GM21825 (cell line): ENCODE measurements at regions not wholly inside any gene's neighbourhood (a gene's known extent, or its start where the extent isn't known, plus 50 kb on each side); places are given as distances from the start of the nearest gene placed in this dataset.
"Not testable (repeated sequence)": the region's sequence is repeated elsewhere in the genome, so short reads cannot be mapped to it uniquely, and the experiment has no call there.

Source experiments
- ATAC-seq: cut with Tn5 transposase; IDR thresholded peaks from one replicate; pipeline ENCODE4 v1.9.1; 2021; ENCODE audit warnings: mild to moderate bottlenecking, moderate library complexity; ENCODE audit not compliant: unreplicated experiment

- not testable (repeated sequence) for ATAC-seq
Measured at GRCh38 chr15:32342772-32343199, 60.3 kb downstream of the GOLGA8K start.

DNA sequence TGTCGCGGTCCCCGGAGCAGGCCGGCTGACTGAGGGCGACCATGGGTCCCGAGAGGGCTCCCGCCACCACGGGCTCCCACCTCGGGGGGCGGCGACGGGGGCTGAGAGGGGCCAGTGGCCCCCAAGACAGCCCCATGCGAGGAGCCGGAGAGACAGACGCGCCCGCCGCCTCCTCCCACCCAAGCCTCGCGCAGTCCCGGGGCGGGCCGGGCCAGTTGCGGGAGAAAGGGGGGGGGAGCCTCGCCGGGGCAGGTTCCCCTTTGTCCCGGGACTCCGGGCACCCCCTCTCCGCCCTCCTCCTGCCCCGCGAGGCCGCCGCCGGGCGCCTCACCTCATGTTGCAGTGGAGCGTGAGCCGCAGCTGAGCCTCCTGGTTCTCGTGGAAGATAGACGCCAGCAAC, 60.8 kb downstream of the GOLGA8K start:
- ATAC-seq = not testable (repeated sequence)

GRCh38 chr15:32341530-32341929, 61.6 kb downstream of the GOLGA8K start:
- ATAC-seq = not testable (repeated sequence)

DNA sequence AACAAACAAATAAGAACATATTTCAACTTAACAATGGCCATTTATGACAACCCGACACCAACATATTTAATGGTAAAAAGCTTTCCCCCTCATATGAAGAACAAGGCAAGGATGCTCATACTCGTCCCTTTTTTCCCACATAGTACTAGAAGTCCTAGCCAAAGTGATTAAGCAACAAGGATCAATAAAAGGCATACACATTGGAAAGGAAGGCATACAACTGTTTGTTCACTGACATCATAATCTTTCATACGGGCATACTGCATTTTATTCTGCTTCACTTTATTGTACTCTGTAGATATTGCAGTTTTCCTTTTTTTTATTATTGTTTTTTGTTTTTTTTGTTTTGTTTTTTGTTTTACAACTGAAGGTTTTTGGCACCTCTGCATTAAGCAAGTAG, 66.3 kb downstream of the GOLGA8K start:
- ATAC-seq = not testable (repeated sequence)

GRCh38 chr15:32323353-32323752, 79.7 kb downstream of the GOLGA8K start:
- not testable (repeated sequence) for ATAC-seq

- ATAC-seq = not testable (repeated sequence)
Measured at GRCh38 chr15:32319247-32319646, 83.8 kb downstream of the GOLGA8K start.

DNA sequence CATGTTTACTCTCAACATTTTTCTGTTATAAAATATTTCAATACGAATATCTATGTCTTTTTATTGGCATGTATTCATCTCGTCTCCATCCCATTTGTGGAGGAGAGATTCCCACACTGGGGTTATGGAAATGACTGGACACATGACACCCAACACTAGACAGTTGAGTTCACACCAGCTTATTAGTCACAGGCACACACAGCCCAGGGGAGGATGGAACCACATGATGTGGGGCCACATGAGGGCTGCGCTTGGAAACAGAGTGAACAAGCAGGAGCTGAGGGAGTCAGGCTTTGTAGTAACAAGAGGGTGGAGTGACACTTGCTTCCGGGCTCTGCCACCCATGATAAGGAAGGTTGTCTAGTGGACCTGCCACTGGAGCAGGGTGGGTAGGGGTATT, 86.6 kb downstream of the GOLGA8K start:
- ATAC-seq = not testable (repeated sequence)

DNA sequence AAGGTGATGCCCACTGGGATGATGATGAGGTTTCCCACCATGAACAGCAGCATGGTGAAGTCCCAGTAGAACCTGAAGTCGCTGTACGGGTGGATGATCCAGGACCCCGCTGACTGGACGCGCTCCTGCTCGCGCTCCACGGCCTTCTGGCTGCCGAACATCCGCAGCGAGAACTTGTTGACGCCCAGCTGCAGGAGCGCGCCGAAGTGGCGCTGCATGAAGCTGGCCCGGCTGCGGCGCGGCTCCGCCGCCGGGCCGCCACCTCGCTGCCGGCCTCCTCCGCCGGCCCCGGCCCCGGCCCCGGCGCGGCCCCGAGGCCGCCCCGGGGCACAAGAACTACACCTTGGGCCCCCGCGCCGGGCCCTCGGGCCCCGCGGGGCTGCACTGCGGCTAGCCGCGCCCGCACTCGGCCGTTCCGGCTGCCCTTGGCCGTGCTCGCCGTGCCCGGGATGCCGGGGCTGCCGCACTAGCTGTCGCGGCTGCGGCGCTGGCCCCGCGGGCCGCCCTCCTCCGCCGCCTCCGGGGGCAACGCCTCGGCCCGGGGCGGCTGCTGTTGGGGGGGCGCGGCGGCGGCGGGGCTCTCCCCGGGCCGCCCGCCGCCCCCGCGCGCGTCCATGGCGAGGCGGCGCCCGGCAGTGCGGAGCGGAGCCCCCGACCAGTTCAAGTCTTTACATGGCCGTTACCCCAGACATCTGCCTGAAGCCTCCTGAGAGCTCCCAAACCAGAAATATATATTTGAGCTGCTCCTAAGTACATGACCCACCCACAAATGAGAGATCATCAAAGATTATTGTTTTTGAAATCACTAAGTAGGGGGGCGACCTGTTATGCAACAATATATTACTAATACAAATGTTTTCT, 87.8 kb downstream of the GOLGA8K start:
- ATAC-seq = not testable (repeated sequence)

DNA sequence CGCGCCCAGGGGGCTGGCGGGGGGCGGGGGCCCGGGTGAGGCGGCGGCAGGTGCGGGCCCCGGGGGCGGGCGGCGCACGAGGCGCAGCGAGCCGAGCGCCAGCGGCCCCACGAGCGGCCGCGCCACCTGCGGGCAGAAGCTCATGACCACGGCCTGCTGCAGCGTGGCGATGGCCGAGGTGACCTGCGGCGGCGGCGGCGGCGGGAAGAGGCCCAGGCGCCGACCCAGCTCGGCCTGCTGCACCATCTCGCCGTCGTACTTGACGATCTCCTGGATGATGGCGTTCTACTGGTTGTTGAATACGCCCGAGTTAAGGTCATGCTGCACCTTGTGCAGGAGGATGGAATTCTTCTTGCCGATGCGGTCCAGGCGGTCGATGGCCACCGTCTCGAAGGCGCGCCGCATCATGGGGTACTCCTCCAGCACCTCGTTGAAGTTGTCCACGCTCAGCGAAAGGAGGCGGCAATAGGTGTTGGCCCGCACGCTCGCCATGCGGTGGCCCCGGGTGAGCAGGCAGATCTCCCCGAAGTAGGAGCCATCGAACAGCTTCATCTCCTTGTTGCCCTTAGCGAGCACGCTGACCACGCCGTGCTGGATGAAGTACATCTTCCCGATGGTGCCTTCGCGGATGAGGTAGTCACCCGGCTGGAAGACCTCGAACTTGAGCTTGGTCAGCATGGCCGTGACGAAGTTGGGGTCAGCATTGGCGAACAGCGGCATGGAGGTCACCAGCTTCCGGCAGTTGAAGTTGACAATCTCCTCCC, 89.5 kb downstream of the GOLGA8K start:
- ATAC-seq = not testable (repeated sequence)

DNA sequence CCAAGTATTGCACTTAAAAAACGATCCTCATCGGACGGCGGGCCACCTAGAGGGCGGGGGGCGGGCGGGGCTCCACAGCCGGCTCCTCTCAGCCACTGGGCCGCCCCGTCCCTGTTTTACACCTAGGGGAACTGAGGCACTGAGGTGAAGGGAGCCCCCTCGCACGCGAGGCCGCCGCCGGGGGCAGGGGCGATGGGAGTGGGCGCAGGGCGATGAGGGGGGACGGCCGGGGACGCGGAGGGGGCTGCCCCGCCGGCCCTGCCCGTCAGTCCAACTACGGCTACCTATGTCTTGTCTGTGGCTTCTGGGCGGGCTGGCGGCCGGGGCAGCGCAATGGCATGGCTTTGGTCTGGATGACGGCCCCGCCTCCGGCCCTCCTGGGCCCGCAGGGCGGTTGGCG, 90.4 kb downstream of the GOLGA8K start:
- not testable (repeated sequence) for ATAC-seq

DNA sequence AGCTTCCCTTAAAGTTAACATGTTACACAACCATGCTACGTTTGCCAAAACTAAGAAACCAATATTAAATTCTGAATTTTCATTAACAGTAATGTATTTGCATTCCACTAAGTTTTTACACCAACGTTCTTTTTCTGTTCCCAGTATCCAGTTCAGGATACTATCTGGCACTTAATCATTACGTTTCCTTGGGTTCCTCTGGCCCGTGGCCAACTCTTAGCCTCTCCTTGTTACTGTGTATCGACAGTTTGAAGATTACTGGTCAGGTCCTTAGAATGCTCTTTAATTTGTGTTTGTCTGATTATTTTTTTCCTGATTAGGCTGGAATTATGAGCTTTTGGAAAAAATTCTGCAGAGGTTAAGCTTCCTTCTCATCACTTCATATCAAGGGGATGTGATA, 95.5 kb downstream of the GOLGA8K start:
- ATAC-seq = not testable (repeated sequence)

DNA sequence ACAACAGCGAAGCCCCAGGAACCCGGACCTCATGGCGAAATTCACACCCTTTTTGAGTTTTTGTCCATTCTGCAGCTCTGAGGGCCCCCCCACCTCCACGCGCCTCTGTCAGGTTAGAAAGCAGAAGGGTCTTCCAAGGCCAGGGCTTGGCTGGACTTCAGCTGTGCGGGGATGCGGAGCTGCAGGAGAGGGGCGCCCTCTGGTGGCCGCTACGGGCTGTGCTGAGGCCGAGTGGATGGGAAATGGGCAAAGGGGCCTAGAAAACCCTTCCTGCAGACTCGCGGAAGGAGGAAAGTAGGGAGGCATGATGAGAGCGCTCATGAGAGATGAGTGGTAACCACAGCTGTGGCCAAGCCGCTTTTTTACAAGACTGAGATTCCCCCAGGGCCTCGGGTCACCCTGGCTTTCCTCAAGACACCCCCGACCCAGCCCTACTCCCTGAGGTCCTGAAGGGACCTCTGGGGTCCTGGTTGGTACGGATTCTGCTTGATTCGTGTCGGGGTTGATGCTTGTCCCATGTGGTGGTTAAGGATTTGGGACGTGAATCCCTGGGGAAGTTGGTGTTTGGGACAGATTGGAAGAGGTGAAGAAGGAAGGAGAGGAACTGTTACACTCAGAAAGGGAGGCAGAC, 126.8 kb downstream of the GOLGA8K start:
- peak; percentile 57 for ATAC-seq

DNA sequence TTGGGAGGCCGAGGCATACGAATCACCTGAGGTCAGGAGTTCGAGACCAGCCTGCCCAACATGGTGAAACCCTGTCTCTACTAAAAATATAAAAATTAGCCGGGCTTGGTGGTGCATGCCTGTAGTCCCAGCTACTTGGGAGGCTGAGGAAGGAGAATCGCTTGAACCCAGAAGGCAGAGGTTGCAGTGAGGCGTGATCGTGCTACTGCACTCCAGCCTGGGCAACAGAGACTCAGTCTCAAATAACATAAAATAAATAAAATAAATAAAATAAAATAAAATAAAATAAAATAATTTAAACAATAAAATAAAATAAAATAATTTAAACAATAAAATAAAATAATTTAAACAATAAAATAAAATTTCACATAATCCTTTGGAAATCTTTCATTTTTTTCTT, 149.1 kb downstream of the GOLGA8K start:
- not testable (repeated sequence) for ATAC-seq

- not testable (repeated sequence) for ATAC-seq
Measured at GRCh38 chr15:32249207-32249606, 153.9 kb downstream of the GOLGA8K start.

- not testable (repeated sequence) for ATAC-seq
Measured at GRCh38 chr15:32243727-32244126, 159.4 kb downstream of the GOLGA8K start.

DNA sequence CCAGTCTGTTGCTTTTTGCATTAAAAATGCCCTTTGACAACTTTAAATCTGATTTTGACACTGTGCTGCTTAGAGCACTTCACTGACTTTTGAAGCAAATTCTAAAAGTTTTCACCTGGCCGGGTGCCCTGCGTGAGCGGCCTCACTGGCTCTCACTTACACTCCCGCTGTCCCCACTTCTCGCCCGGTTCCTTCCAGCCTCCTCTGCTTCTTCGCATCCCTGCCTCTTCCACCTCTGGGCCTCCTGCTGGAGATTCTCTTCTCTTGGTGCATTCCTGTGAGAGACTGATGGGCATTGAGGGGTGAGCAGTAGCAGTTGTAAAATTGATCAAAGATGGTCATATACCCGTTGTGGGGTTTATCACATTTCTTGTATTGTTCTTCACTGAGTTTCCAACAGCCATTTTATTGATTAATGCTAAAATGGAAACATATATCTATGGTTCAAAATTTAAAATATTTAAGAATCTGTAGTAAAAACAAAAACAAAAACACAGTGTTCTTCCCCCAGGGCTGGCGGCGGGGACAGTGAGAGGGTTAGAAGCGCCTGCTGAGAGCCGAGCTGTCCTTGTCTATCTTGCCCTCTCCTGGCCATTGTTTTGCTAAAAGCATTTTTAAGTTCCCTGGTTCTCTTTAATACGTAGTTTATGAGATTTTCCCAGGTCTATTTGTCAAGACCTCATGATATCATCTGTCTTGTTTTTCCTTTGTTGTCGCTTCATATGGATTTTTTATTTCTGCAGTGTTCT, 160.1 kb downstream of the GOLGA8K start:
- not testable (repeated sequence) for ATAC-seq

DNA sequence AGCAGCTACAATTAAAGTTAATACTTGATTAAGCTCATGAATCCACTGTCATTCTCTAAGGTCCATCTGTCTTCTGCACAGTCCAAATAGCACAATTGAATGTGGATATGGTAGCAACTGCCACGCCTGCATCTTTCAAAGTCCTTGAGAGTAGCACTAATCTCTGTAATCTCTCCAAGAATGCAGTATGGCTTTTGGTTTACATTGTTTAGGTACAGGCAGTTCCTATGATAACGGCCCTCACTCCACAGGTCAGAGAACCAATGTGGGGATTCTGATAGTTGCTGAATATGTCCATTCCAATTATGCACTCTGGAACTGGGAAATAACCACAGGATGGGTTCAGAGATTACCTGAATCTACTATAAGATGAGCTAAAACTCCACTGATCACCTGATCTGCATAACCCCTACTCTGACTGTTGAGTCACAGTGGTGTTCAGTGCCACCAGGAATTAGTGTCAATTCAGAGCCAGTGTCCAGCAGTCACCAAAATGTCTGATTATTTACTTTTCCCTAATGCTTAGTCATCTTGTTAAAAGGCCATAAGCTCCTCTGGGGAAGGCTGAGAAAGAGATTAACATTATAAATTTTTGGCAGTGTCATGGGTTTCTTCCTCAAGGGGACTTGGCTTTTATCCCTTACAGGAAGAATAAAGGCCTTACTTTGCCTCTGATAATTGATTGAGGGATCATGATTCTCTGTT, 175.5 kb downstream of the GOLGA8K start:
- ATAC-seq = not testable (repeated sequence)

DNA sequence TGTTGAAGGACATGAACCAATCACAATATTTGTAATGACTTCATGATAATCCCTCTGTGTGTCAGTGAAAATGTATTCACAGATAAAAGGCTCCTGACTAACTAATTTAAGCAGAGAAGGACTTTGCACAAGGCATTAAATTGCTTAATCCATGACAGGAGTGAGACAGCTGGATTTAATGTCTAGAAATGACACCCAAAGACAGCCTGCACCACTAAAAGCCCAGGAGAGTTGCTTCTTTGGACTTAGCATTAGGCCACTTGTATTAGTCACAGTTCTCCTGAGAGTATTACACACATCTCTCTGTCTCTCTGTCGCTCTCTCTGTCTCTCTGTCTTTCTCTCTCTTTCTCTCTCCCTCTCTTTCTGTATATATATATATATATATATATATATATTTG, 180.4 kb downstream of the GOLGA8K start:
- ATAC-seq = no peak
